Esophagus (tissue), 2 donors: ENCODE measurements at regions not wholly inside any gene's neighbourhood (a gene's known extent, or its start where the extent isn't known, plus 50 kb on each side); places are given as distances from the start of the nearest gene placed in this dataset.
"Not testable (repeated sequence)": the region's sequence is repeated elsewhere in the genome, so short reads cannot be mapped to it uniquely, and the experiment has no call there.

Experiments used
- H3K27ac ChIP-seq, 2 donors: one replicate each; pipeline ENCODE4 v1.5.1; 2013; ENCODE audit warnings: low read depth in 2 of 2, mild to moderate bottlenecking in 2 of 2, inconsistent platforms in 1 of 2, low read length in 1 of 2, moderate library complexity in 1 of 2
- H3K27me3 ChIP-seq, 2 donors: one replicate each; pipeline ENCODE4 v1.6.1; 2013; ENCODE audit warnings: low read length in 2 of 2, control low read depth in 1 of 2, mild to moderate bottlenecking in 1 of 2; ENCODE audit not compliant: insufficient read depth in 2 of 2, control insufficient read depth in 1 of 2
- H3K36me3 ChIP-seq, 2 donors: one replicate each; pipeline ENCODE4 v1.6.1; 2013; ENCODE audit warnings: low read length in 1 of 2; ENCODE audit not compliant: control insufficient read depth in 2 of 2, insufficient read depth in 2 of 2
- H3K4me1 ChIP-seq, 2 donors: one replicate each; pipeline ENCODE4 v1.6.1; 2013; ENCODE audit warnings: low read length in 1 of 2; ENCODE audit not compliant: control insufficient read depth in 2 of 2, insufficient read depth in 2 of 2
- H3K4me3 ChIP-seq, 2 donors: one replicate each; pipeline ENCODE4 v1.5.1; 2013; ENCODE audit warnings: low read length in 2 of 2, mild to moderate bottlenecking in 2 of 2, low read depth in 1 of 2, moderate library complexity in 1 of 2
- H3K9me3 ChIP-seq, 2 donors: one replicate each; pipeline ENCODE4 v1.6.1; 2013; ENCODE audit warnings: mild to moderate bottlenecking in 2 of 2, low read depth in 1 of 2, low read length in 1 of 2, moderate library complexity in 1 of 2; ENCODE audit not compliant: control insufficient read depth in 2 of 2, insufficient read depth in 1 of 2
- WGBS, 2 donors: extraction: QIAGEN DNeasy Blood & Tissue Kit; methylation state at CpG; one replicate each; pipeline ENCODE4 v1.1.7; 2013; 5-methylcytosine and 5-hydroxymethylcytosine counted together
- donor health status: healthy with polysubstance abuse.
- donor health status: Bipolar disorder and iron deficiency.

DNA sequence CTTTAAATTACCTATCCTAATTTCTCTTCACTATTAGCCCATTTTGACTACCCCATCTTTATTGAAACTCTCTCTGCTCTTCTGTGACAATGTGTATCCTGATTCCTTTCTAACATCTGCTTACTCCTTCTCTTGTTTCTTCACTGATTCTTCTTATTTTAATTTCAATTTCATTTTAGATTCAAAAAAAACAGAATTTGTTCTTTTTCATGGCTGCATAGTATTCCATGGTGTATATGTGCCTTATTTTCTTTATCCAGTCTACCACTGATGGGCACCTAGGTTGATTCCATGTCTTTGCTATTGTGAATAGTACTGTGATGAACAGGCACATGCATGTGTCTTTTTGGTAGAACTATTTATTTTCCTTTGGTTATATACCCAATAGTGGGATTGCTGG, 120.0 kb upstream of the VAMP7 start:
- Histone ChIP-seq H3K9me3 (no peaks in the 10 kb centered on the region), H3K27ac (no peak overlapping the region), H3K4me1 (no peaks in the 10 kb centered on the region), H3K36me3 (no peaks in the 10 kb centered on the region), H3K4me3 (no peak overlapping the region), H3K27me3 (no peaks in the 10 kb centered on the region)

DNA sequence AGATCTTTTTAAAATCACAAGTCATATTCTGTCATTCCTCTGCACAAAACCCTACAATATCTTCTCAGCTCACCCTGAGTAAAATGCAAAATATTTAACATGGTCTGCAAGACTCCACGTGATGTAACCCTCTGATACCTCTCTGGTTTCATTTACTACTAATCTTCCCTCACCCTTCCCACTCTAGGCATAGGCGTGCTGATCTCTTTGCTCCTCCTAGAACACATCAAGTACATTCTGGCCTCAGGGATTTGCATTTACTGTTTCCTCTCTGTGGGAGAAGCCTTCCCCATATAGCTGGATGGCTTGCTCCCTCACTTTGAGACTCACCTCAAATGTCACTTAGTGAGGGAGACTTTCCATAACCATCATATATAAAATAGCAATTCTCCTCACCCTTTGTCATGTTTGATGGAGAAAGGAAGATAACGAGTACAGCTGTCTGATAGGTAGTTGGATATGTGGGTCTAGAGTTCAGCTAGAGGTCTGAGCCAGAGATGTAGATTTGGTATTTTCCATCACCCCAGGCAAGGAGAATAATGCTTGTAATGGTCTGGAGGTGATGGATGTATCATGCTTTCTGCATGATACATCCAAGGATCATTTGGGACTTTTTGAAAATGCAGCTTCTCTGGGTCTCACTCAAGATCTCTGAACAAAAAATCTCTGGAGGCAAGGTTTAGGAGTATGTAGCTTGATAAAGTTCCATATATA, 123.9 kb upstream of the VAMP7 start:
- no peak overlapping the region for H3K4me3 ChIP-seq
- H3K27ac ChIP-seq: no peak overlapping the region
- no peaks in the 10 kb centered on the region for H3K27me3 ChIP-seq
- no peaks in the 10 kb centered on the region for H3K4me1 ChIP-seq
- whole genome bisulfite sequencing, 2 donors: 48 to 59% methylated on average over 3 of the region's 3 CpGs
- no peaks in the 10 kb centered on the region for H3K9me3 ChIP-seq
- H3K36me3 ChIP-seq: no peaks in the 10 kb centered on the region

DNA sequence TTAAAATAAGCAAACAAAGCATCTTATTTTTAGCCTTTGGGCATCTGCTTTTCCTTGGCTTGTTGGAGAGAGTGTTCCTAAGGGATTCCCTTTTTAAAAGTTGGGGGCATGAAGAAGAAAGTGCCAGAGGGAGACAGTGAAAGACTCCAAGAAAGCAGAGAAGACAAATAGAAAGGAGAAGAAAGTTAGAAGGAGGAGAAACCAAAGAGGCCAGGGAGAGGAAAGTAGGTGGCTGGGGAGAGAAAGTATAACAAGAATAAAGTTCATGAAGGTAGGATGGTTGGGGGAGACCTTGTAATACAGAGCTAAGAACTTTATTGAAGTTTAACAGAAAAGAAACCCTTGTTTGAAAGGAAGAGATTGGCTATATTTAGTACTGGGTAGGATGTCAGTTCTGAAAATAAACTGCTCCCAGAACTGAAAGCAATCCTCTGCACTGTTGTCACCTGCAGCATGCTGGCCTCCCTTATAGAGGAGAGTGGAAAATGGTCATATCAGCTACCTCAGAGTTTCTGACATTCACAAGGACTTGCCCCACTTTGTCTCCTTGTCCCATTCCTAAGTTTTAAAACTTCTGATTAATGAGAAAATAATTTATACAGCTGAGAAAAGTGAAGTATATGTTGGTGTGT, 125.3 kb upstream of the VAMP7 start:
- Histone ChIP-seq H3K9me3 (no peaks in the 10 kb centered on the region), H3K36me3 (no peaks in the 10 kb centered on the region), H3K27me3 (no peaks in the 10 kb centered on the region), H3K4me3 (no peak overlapping the region), H3K4me1 (no peaks in the 10 kb centered on the region), H3K27ac (no peak overlapping the region)

DNA sequence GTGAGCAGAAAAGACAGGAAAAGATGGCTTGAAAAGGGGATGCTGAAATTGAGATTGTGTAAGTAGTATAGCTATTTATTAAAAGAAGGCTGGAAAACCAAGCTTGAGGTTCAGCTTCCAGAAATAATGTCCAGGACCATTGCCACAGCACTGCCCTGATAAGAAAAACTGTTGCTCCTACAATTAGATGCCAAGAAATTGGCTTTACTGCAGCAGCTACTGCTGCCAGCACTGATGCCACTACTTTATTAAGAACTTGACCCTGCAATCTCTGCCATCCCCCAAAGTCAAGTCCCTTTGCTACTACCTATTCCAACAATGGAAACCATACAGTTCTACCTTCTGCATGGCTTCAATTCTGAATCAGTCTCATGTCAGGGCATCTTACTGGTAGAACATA, 130.0 kb upstream of the VAMP7 start:
- no peaks in the 10 kb centered on the region for H3K36me3 ChIP-seq
- no peaks in the 10 kb centered on the region for H3K4me1 ChIP-seq
- no peaks in the 10 kb centered on the region for H3K9me3 ChIP-seq
- H3K27me3 ChIP-seq: no peaks in the 10 kb centered on the region
- H3K4me3 ChIP-seq: no peak overlapping the region
- no peak overlapping the region for H3K27ac ChIP-seq

DNA sequence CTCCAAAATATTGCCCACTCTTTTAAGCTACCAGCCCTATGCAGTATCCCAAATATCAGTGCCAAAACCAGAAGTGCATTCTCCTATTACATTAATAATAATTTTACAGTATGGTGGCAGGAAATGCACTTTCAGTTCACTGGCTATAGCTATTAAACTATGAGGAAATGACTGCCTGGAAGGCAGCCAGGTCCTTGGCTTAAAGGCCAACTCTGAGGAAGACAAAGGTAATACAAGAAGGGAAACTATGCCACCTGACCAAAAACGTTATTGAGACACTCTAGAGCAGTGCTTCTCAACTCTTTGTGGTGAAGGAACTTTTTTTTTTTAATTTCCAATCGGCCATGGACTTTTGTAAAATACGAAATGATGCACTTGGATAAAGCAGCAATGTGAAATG, 133.6 kb upstream of the VAMP7 start:
- WGBS, 2 donors: 40 to 46% methylated on average over 3 of the region's 3 CpGs
- H3K9me3 ChIP-seq: no peaks in the 10 kb centered on the region
- no peak overlapping the region for H3K4me3 ChIP-seq

DNA sequence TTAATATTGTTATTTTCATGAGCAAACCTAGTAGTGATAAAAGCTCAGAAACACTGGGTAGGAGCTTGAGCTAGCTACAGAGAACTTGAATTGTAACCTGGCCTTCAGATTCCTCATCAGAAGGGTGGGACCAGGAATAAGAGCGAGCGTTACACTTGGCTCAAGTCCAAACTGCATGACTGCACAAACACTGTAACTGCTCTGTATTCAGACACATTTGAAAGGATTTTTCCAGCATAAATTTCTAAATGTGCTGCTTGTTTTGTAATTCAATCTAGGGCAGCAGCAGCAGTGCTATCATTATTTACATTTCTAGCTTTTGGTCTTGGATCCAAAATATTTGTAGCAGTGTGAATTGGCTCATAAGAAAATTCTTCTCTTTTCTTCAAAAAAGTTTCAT, 133.0 kb upstream of the TMLHE start:
- H3K27ac ChIP-seq: no peak overlapping the region
- no peaks in the 10 kb centered on the region for H3K4me1 ChIP-seq
- 20 to 24% methylated on average over 2 of the region's 2 CpGs for WGBS, 2 donors
- H3K36me3 ChIP-seq: no peaks in the 10 kb centered on the region
- H3K9me3 ChIP-seq: no peaks in the 10 kb centered on the region
- no peaks in the 10 kb centered on the region for H3K27me3 ChIP-seq
- no peak overlapping the region for H3K4me3 ChIP-seq

More for the DNA sequence above, 133.6 kb upstream of the VAMP7 start:
- Histone ChIP-seq H3K27ac (no peak overlapping the region), H3K36me3 (no peaks in the 10 kb centered on the region), H3K27me3 (no peaks in the 10 kb centered on the region), H3K4me1 (no peaks in the 10 kb centered on the region)

DNA sequence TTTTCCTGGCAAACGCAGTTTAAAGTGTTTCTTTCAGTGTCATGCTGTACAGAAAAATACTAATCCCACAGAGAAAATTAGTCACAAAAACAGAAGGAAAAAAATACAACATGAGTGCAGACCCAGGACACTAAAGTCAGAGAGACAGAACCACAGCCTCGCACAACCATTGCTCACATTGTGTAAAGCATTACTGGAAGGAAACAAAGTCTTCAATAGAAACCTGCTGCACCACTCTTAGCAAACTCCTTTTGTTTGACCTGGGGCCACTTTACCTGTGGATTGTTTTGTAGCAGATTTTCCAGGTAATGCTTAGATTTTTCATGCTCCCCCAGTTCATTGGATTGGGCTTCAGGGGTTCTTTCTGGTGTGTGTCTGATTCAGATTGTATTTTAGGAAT, 131.8 kb upstream of the TMLHE start:
- H3K27me3 ChIP-seq: no peaks in the 10 kb centered on the region
- no peaks in the 10 kb centered on the region for H3K36me3 ChIP-seq
- H3K4me1 ChIP-seq: no peaks in the 10 kb centered on the region
- no peak overlapping the region for H3K27ac ChIP-seq
- no peaks in the 10 kb centered on the region for H3K9me3 ChIP-seq
- WGBS, 2 donors: 35 to 50% methylated on average over 2 of the region's 2 CpGs
- no peak overlapping the region for H3K4me3 ChIP-seq

DNA sequence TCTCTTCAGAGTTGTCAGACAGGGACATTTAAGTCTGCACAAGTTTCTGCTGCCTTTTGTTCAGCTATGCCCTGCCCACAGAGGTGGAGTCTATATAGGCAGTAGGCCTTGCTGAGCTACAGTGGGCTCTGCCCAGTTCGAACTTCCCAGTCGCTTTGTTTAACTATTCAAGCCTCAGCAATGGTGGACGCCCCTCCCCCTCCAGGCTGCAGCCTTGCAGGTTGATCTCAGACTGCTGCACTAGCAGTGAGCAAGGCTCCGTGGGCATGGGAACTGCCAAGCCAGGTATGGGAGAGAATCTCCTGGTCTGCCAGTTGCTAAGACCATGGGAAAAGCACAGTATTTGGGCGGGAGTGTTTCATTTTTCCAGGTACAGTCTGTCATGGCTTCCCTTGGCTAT, 115.6 kb upstream of the TMLHE start:
- H3K4me3 ChIP-seq, H3K27me3 ChIP-seq, H3K36me3 ChIP-seq, H3K4me1 ChIP-seq, H3K9me3 ChIP-seq, H3K27ac ChIP-seq: not testable (repeated sequence)
- WGBS, 2 donors: 66 to 73% methylated on average over 5 of the region's 5 CpGs

DNA sequence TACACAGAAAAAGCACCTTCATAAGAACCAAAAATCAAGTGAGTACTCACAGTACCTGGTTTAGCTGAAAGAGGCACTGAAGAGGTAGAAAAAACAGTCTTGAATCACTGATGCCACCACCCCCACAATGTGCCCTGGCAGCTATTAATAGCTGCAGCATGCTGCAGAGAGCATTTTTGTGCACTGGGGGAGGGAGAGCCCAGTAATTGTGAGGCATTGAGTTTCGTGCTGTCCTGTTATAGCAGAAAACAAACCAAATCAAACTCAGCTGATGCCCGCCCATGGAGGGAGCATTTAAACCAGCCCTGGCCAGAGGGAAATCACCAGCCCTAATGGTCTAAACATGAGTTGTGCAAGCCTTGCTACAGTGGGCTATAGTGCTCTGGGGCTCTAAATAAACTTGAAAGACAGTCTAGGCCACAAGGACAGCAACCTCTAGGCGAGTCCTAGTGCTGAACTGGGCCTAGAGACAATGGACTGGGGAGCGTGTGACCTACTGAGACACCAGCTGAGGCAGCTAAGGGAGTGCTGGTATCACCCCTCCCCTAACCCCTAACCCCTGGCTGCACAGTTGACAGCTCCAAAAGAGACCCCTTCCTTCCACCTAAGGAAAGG, 106.3 kb upstream of the TMLHE start:
- H3K4me3 ChIP-seq: no peak overlapping the region
- 48 to 50% methylated on average over 4 of the region's 4 CpGs for WGBS, 2 donors
- no peaks in the 10 kb centered on the region for H3K4me1 ChIP-seq
- H3K36me3 ChIP-seq: no peaks in the 10 kb centered on the region
- no peaks in the 10 kb centered on the region for H3K27me3 ChIP-seq
- no peak overlapping the region for H3K27ac ChIP-seq
- no peaks in the 10 kb centered on the region for H3K9me3 ChIP-seq

DNA sequence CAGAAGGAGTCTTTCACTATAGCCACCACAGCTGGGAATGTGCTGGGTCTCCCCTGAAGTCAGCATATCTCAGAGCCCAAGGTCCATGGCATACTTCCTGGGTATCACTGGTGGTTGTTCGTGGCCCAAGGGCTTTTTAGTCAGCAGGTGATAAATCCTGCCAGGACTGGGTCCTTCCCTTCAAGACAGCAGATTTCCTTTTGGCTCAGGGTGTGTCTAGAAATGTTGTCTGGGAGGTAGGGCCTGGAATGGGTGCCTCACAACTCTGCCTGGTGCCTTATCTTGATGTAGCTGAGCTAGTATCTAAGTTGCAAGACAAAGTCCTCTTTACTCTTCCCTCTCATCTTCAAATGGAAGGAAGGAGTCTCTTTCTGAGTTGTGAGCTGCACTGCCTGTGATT, 102.4 kb upstream of the TMLHE start:
- WGBS, 2 donors: 36 to 51% methylated on average over 1 of the region's 1 CpG
- Histone ChIP-seq H3K4me3 (no peak overlapping the region), H3K9me3 (no peaks in the 10 kb centered on the region), H3K36me3 (no peaks in the 10 kb centered on the region), H3K4me1 (no peaks in the 10 kb centered on the region), H3K27ac (no peak overlapping the region), H3K27me3 (no peaks in the 10 kb centered on the region)
